HG02884 (cell line): ENCODE measurements at regions not wholly inside any gene's neighbourhood (a gene's known extent, or its start where the extent isn't known, plus 50 kb on each side); places are given as distances from the start of the nearest gene placed in this dataset.

Experiments used
- ATAC-seq: cut with Tn5 transposase; IDR thresholded peaks from one replicate; pipeline ENCODE4 v1.9.1; 2021; ENCODE audit warnings: mild to moderate bottlenecking, moderate library complexity; ENCODE audit not compliant: unreplicated experiment

DNA sequence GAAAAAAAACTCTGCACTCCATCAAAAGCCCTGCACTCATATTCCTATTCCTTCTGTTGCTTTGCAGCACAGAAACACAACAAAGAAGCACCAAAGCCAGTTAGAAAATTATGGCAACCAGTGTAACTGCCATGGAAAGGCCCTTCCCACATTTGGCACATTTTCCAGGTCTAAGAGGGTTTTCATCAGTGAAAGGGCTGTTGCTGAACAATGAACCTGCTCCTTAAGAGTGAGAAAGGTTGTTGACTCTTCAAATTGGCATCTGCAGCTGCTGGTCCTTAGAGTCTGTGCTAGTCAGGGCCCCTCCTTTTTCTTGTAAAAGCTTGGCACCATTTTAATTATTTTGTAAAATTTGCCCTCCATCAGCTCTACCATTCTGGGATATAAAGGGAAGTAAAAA, 378.7 kb upstream of the KITLG start:
- no peak for ATAC-seq

DNA sequence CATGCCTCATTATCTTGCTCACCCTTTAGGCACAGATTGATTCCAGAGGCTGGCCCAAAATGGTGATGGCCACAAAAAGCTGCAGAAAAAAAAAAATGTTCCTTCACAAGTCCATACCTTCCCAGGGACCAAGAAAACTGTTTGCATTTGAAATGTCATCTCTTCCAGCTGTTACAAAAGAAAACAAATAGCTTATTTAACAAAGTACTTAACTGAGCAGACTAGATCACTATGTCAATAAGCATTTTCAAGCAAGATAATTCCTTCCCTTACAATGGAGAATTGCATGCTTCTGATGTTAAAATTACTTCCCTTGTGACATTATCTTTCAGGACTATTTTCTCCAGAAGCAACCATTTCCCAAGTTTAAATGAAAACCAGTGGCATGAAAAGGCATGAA, 377.9 kb upstream of the KITLG start:
- no peak for ATAC-seq

DNA sequence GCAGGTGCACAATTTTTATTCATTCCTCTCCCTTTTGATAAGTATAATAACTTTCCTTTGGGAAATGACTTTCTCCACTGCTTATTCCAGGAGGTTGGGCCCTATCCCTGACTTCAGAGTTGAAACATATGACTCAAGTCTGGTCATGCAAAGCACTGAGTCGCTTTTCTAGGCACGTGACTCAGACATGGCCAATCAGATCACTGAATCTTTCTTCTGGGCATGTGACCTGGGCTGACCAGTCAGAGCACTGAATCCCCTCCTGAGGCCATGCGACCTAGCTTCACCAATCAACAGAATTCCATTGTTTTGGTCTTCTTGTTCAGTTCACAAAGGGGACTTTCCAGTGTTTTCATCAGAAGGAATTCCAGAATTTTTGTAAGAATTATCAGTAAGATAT, 377.1 kb upstream of the KITLG start:
- ATAC-seq, result no peak

DNA sequence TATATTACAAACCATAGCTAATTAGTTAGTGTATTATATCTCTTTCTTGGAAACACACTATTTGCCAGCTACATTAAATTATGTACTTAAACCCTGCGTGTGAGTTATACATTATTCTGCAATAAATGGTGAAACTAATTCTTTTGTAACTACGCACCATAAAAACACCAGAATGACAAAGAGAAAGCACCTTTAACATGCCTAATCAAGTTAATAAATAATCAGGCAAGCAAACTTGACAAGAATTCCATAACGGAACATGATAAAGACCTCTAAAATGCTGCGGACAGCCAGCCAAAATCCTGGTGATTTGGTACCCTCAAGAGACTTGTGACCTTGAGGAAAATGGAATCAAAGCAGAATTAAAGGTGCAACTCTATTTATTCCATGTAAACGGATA, 375.3 kb upstream of the KITLG start:
- no peak for ATAC-seq

DNA sequence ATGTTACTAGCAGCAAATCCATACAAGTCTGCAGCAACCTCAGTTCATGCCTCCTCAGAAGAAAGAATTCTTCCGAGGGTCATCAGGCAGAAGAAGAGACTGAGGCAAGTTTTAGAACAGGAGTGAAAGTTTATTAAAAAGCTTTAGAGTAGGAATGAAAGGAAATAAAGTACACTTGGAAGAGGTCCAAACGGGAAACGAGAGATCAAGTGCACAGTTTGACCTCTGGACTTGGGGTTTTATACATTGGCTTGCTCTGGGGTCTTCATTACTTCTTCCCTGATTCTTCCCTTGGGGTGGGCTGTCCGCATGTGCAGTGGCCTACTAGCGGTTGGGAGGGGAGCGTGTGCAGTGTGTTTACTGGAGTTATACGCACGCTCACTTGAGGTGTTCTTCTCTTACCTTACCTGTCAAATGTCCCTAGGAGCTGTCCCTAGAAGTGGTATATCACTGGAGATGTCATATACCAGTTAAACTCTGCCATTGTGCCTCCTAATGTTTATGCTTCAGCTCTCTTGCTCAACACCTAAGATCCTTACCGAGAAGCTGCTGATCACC, 372.8 kb upstream of the KITLG start:
- no peak for ATAC-seq

DNA sequence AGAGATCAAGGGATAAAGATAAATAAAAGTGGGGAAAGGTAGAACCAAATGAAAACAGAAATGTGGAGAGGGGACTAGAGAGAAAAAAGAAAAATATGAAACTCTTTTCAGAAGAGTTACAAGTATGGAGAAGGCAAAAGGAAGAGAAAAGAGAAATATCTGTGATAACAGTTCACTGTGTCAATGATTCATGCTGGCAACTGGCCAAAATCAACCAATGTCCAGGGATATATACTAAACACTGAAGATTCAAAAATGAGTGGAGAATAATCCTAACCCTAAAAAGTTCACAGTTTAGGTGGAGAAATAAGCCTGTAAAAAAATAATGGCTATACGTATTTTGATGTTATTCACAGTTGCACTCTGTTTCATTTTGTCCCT, 372.3 kb upstream of the KITLG start:
- ATAC-seq, result no peak

DNA sequence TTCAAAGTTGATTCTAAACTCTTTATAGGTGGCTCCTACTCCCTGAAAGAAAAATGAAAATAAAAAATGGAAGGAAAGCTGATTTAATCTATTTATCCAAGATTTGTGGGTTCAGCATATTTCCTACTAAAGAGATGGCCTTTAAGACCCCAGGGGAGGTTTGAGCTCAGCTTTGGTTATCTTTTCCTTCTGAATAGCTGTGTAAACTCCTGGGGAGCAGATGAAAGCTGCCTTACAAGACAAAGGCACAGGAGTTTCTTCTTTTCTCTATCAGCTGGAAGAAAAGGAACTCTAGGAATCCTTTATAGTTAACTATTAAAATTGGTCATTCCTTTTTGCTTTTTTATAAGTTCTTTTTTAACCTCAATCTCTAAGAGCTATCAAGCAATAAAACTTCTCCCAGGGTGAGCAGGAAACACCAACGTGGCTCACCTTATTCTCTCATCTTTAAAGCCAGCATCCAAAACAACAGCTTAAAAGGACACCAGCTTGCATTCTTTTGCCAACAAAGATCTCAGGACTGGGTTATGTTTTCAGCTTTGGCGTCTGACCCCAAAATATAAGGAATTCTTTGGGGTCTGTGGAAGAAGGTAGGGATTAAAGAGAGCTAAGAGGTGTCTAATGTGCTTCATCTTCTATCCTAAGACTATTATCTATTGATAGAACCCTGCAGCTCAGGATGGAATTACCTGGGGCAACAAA, 371.7 kb upstream of the KITLG start:
- no peak for ATAC-seq

DNA sequence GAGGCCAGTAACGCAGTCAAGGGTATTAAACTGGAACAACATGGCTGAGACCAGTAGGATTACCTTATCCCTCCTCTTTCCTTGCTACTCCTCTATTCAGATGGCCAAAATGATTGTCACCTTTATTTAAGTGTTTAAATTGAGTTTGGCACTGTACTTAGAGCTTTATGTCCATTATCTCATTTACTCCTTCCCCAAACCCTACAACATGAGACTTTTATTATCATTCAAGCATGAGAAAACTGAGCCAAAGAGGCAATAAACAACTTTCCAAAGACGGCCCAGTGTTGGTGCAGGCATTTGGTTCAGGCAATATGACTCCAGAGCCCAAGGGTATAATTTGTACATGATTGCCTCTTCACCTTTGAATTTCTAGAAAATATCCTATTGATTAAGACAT, 370.9 kb upstream of the KITLG start:
- no peak for ATAC-seq

DNA sequence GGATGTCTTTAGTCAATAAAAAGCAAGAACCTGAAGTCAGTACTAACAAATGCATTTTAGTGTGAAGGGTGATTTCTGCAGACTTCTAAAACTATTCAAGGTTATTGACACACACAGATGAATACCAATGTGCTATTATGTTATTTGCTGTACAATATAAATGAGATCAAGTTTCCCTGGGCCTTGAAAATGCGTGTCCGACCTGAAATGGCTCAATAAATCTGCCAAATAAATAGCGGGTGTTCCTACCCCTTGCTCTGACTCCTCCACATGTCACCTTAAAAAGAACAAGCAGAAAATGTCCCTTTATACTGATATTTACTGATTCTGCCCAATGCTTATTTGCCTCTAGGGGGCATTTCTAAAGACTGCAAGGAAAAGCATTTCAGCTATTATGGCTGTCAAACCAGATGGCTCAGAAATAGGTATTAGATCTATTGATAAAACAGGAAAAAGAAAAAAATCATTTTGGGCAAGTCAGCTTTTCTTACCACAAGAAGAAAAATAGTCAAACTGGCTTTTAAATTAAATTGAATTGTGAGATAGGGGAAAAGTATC, 367.3 kb upstream of the KITLG start:
- ATAC-seq, result no peak

DNA sequence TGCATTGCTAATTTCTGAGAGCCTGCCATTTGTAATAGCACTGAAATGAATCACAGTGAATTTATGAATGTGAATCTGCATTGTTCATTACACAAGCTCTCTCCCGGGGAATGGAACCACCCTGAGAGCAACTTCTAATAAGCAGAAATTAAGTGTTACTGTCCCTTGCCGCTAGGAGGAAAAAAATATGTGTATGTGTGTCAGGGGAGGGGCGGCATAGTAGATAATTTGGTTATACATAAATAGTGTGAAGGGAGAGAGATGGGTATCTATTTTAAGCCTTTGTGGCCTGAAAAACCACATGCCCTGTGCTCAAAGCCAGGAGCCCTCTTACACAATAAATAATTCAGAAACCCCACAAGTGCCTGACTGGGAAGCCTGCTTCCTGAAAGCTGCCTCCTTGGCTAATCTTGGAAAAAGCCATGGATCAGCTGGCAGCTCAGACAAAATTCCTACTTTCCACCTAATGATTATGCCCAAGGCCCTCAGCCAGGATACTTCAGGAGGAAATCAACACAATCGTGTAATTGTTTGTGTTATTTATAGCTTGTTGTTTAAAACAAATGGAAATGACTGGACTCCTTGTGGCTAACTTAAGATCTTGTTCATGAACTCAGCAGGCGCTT, 366.2 kb upstream of the KITLG start:
- peak; percentile 59 for ATAC-seq

DNA sequence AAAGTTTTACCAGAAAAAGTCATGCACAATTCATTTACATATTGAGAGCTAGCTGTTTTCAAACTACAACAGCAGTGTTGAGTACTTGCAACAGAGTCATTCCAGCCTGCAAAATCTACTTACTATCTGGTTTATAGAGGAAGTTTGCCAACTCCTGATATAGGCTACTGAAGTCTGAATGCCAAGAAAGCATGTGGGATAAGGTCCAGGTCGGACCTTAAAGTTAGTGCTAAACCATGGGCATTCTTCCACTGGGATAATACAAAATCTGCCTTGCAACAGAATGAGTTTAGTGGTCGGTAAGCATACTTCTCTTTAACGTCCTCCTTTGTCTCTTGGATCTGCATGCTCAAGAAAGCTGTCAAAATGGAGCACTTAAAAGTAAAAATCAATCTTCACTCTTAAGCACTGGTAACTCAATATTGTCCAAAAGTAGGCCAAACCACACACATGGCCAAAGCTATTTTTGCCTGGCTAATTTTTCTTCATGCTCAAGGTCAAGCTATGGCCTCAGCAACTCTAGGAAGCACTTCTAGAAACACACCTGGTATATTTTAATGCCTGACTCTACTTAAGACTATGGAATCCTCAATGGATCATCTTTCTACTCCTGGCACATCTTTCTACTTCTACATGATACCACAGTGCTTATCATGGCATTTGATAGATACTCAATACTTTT, 364.9 kb upstream of the KITLG start:
- no peak for ATAC-seq

DNA sequence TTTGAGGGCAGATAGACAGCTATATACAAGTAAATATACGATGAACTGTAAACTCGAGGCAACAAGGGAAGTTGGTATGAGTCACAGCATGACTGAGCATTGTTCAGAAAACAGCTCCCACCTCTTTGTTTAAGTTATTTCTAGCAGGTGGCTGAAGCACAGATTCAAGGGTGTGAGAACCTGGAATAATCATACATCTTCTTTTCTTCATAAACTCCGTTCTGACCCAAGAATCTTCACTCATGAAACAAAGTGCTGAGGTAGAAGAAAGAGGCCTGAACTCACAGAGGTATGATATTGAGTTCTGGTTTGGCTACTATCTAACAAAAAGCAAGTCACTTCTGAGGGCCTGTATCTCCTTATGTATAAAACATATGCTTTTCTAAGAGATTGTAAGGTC, 364.1 kb upstream of the KITLG start:
- ATAC-seq, result peak; percentile 41

DNA sequence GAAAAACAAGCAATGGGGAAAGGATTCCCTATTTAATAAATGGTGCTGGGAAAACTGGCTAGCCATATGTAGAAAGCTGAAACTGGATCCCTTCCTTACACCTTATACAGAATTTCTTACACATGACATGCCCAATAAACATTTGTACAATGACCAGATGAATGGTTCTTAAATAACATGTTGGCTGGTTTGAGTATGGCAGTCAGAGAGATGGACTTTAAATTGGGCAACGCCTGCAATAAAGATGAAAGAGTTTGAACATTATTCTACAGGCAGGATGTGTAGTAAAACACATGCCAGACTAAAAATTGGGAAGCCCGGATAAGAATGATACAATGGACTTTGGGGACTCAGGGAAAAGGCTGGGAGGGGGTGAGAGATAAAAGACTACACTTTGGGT, 360.6 kb upstream of the KITLG start:
- ATAC-seq, result no peak

DNA sequence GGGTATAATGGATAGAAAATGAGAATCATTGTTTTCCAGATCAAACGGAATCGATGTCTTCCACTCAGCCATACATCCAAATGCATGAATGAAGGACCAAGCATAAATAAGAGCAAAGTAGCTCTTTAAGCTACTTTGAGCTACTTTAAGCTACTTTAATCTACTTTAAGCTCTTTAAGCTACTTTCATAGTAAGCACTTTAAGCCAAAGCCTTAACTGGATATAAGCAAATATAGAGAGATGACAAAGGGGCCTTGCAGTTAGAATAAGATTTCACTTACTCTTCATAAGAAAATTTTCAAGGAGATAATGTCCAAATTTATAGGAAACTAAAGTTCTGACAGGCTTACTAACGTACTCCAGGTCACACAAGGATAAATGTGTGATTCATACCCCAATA, 355.6 kb upstream of the KITLG start:
- no peak for ATAC-seq

DNA sequence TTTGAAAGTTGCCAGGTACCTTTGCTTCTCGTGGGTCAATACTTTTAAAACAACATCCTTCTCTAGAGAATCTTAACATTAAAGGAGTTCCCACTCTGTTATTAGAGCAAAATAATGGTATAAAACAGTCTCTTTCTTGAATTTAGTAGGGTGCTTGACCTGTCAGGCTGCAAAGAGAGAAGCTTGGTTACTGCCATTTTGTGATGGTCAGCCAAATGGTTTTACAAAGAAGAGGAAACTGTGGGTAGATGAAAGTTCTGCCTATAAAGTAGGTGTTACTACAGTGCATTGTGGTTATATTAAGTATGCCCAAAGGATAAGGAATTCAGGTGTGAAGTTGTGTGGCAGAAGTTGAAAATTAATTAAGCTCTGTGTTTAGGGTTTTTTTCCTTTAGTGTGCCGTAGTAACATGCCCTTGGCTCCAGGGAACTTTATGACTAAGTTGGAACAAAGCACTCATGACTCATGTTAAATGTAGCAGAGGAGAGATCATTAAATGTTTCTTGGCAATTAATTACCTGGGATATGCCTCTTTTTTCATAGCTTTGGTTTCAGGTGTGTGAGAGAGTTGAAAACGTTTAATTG, 354.0 kb upstream of the KITLG start:
- no peak for ATAC-seq

DNA sequence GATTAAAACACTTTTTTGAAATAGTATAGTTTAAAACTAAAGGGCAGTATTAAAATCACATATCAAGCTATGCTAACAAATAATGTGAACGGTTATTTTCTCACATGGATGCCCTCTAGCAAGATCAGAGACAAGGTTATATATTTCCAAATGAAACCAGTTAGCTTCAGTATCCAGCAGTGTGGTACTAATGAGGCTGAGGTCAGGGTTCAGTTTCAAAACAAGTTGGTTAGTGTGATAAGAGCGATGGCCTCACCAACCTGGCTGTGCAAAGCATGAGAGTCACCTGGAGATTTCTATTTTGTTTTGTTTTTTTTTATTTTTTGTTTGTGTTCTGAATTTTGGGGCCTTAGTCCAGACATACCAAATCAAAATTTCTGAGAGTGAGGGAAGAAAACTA, 352.2 kb upstream of the KITLG start:
- no peak for ATAC-seq

DNA sequence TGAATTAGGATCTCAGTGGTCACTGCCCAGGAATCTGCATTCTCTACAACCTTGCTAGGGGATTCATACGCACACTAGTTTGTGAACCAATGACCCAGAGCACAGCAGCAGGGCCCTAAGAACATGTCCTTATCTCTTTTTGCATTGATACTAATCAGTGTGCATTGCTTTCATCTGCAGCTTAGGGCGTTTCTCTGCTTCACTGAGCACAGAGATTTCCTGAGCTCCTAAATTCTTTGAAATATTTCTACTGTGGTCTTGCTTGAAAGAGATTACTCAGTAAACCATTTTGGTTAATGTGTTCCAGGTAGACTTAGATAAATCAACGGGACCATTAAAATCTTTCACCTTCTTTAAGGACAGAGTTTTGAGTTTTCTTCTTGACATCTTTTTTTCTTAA, 351.3 kb upstream of the KITLG start:
- no peak for ATAC-seq

DNA sequence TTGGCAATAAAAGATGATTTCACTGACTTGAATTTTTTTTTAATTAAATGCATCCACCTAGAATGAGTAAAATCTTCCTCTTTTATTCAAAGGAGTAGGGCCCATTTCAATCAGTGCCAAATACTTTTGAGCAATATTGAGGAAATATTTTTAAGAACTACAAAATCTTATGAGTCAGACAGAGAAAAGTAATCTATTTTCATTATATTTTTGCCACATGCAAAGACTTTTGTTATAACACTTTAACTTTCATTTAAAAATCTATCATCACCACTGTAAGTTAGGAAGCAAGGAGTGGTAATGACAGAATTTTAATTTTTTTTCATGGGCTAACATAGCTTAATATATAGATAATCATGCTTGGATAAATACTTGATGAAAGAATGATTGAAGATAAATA, 345.2 kb upstream of the KITLG start:
- ATAC-seq, result no peak

DNA sequence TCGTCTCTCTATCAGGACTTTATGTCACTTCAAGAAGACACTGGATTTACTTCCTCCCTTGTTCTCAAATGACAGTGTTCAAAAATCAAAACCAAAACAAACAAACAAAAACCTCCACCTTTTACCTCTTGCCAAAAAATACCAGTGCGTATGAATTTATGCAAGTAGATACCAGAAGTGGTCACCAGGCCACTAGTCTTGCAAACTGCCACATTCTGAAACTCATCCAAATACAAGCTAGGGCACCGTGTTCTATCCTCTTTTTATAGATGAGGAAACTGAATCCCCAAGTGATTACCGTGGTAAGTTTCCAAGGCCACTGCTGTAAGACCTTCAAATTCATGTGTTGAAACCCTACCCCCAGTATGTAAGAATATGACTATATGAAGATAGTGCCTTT, 343.9 kb upstream of the KITLG start:
- no peak for ATAC-seq

DNA sequence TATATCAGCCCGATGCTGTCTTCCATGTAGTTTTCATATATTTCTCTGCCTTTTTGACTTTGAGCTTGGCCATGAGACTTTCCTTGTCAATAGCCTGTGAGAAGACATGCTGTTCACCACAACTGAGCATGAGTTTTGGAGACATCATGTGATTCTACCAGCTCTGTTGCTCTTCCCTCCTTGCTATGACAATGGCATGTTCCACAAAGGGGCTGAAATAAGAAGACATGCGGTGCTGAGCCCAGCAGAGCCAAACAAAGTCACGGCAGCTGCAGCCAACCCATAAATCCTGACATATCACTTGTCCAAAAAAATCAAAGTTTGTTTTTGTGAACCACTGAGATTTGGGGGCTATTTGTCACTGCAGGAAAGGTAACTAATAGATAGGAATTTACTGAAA, 343.4 kb upstream of the KITLG start:
- no peak for ATAC-seq

DNA sequence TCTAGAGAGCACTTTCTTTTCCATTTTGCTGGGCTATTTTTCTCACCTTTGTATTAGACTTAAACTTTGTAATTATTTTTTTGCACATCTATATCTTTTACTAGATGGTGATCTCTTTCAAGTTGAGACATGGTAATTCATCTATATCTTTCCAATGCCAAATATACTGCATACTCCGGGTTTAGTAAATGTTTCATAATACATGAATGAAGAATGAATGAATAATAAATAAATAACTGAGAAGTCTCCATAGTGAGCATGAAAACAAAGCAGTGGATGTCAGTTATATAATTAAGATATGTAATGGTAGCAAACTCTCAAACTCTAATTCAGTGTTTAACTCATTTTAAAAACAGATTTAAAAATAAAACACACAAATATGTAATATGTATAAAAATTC, 342.5 kb upstream of the KITLG start:
- ATAC-seq, result no peak
